ENCODE measurements at regions not wholly inside any gene's neighbourhood (a gene's known extent, or its start where the extent isn't known, plus 50 kb on each side); places are given as distances from the start of the nearest gene placed in this dataset.

- TF ChIP-seq CTCF (IDR thresholded peaks at IDR 0.05; ENCODE audit: insufficient read depth, low read length, poor library complexity, severe bottlenecking), result no peak
- no peak for TF ChIP-seq EZH2phosphoT487 (conservative IDR thresholded peaks at IDR 0.05; ENCODE audit: low read length)
Measured at GRCh38 chr22:48885919-48886305, 941.8 kb downstream of the BRD1 start.
